DMS79 (cell line): ENCODE measurements at regions not wholly inside any gene's neighbourhood (a gene's known extent, or its start where the extent isn't known, plus 50 kb on each side); places are given as distances from the start of the nearest gene placed in this dataset.
"Not testable (repeated sequence)": the region's sequence is repeated elsewhere in the genome, so short reads cannot be mapped to it uniquely, and the experiment has no call there.

Source experiments
- DNase-seq: peaks from one replicate; lab custom pipeline; 2025; lab: John Stamatoyannopoulos, UW

DNA sequence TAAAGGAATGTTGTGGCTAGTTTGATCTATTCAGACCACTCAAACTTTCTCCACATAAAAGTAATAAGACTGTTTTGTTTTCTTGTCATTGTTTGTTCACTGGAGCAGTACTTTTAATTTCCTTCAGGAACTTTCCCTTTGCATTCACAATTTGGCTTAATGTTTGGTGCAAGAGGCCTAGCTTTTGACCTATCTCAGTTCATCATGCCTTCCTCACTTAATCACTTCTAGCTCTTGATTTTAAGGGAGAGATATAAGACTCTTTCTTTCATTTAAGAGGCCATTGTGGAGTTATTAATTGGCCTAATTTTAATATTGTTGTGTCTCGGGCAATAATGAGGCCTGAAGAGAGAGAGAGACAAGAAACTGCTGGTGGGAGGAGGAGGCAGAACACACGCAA is 371.7 kb upstream of the DEPDC1 start:
- DNase-seq, result no peak

DNA sequence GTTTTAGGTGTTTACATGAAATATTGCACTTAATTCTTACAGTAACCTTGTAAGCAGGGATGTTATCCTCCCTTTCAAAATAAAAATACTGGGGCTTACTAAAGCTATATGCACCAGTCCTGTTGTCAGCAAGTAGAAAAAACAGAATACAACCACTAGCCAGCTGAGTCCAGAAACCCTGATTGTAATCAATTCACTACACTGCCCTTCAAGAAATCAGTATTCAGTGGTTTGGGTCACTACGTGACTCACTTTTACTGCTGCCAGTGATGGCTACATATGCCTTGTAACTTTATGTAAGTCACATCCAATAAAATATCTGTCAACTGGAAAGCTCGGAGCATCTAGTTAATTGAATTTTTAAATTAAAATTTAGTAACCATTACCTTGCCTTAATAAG is 376.3 kb upstream of the DEPDC1 start:
- DNase-seq, result no peak

DNA sequence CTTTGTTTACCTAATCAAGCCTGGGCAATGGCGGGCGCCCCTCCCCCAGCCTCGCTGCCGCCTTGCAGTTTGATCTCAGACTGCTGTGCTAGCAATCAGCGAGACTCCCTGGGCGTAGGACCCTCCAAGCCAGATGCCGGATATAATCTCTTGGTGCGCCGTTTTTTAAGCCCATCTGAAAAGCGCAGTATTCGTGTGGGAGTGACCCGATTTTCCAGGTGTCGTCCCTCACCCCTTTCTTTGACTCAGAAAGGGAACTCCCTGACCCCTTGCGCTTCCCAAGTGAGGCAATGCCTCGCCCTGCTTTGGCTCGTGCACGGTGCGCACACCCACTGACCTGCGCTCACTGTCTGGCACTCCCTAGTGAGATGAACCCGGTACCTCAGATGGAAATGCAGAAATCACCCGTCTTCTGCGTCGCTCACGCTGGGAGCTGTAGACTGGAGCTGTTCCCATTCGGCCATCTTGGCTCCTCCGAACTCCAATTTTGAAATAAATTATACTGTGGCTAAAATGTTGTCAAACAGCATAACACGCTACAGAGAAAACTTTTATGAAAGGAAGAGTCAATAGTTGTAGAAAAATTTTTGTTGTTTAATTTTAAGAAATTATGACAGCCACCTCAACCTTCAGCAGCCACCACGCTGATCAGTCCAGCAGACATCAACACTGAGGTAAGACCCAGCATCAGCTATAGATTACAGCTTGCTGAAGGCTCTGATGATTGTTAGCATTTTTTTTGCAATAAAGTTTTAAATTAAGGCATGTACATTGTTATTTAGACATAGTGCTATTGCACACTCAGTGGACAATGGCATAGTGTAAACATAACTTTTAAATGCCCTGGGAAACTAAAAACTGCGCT is 384.7 kb upstream of the DEPDC1 start:
- not testable (repeated sequence) for DNase-seq

DNA sequence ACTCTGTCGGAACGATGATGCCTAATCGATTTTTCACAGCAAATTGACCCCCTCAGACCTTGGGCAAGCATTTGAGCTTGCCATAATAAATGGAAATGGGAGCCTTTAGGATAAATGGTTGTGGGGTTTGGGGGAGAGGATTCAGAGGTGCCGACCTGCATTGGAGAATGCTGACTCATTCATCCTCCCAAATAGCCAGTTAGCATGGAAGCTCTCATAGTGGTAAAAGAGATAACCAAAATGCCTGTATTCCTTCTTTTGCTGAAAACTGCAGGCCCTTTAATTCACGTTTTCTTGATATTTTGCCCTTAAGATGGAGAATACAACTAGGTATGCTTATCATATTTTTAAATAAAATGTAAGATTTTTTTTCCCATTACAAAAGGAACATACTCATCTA is 392.6 kb upstream of the DEPDC1 start:
- DNase-seq, result no peak

DNA sequence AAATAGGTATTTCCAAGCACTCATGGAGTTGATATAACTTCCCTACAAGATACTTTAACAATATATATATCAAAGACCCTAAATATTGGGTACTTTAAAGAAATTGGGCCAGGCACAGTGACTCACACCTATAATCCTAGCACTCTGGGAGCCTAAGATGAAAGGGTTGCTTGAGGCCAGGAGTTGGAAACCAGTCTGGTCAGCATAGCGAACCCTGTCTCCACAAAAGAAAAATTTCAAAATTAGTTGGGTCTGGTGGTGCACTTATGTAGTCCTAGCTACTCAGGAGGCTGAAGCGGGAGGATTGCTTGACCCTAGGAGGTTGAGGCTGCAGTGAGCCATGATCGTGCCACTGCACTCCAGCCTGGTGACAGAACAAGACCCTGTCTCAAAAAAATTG is 393.9 kb upstream of the DEPDC1 start:
- no peak for DNase-seq

DNA sequence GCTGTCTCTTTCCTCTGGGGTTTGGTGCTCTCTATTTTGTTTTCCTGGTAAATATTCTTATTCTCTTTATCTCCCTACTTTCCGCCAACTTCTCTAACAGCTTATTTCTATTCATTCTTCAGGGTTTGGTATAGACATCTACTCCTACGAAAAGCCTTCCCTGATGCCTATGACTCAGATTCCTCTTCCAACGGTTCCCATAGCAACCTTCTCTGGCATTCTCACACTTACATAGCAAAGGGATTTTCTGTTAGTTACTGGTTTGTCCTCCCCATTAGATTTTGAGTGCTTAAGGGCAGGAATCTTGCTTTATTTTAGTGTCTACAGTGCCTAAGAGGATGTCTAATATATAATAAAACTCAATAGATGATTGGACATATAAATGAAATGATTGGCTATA is 407.6 kb upstream of the DEPDC1 start:
- no peak for DNase-seq

DNA sequence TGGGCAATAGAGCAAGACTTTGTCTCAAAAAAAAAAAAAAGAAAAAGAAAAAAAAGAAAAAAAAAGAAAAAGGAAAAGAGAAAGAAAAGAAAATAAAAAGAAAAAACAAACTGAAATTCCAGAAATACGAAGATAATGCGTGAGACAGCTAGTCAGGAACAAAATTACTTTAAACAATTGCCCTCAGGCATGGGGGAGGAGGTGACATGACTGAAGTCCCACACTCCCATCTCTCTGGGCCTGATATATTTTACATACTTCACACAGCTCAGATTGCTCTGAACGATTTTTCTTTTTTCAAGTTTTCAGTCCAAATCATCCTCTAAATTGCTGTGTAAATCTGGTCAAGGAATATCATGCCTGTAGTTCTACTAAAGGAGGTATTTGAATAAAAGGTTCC is 409.5 kb upstream of the DEPDC1 start:
- no peak for DNase-seq

DNA sequence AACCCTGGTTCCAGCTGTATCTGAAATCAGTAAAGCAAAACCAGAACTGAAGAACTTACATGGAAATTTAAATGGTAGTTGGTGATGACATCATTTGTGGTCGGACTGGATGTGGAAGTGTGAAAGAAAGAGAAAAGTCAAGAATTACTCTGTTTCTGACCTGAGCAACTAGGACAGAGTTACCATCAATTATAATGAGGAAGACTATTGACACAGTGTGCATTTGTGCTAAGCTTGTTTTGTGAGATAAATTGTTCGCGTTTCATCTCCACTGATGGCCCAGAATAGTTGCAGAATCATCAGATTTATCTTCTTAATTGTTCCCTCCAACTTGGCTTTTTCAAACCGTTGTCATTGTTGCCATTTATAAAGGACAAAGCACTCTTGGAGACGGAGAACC is 410.6 kb upstream of the DEPDC1 start:
- no peak for DNase-seq

DNA sequence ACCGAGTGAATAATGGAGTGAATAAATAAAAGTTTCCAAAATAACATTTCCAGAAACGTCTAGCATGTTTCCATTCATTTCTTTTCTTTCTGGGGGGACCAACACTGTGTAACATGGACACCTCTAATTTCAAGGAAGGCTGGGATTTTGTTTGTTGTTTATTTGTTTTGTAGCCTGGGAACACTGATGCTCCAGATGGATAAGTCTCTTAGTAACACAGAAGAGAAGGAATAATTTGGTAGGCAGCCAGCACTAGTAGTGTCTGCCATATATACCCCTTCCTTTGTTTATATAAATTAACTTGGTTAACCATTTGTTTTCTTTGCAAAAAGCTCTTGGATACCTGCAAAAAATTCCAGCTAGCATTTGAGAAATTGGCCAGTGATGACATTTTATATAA is 411.4 kb upstream of the DEPDC1 start:
- no peak for DNase-seq

DNA sequence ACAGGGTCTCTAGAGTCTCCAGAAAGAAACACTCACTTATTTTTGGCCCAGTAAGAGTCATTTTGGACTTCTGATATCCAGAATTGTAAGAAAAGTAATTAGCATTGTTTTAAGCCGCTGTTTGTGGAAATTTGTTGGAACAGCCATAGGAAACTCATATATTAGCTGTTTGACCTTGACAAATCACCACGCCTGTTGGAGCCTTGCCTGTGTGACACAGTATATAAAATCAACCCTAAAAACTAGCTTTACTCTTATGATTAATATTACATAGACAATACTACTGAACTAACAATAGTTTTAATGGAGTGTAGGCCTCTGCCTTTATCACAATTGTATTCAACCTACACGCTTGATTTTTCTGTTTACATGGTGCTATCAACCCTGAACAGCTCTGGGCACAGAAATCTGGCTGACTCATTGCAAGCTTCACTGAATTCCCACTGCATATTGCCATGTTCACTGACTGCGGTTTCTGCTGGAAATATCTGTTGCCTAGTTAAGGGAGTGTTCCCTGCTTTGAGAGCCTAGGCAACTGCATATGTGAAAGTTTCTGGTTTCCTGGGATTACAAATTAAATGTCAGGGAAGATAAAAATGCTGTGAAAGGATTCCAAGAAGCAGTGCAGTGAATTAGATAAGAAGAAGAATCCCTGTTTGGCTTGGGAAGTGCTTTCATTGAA is 419.5 kb upstream of the DEPDC1 start:
- DNase-seq, result no peak

DNA sequence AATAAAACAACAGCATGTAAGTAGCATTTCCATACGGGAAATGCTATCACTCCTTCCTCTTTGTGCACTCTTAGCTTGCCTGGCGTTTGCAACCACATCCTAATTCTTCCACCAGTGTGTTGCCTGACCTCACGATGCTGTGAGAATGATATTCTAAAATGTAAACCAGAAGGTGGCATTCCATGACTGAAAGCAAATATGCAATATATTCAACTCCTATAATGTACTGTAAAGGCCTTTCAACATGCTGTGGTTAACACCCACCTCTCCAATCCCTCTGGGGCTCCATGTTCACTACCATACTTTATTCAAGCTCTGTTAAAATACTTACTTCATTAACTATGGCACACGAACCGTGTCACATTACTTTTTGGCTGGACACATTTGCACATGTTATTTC is 420.6 kb upstream of the DEPDC1 start:
- DNase-seq, result no peak

DNA sequence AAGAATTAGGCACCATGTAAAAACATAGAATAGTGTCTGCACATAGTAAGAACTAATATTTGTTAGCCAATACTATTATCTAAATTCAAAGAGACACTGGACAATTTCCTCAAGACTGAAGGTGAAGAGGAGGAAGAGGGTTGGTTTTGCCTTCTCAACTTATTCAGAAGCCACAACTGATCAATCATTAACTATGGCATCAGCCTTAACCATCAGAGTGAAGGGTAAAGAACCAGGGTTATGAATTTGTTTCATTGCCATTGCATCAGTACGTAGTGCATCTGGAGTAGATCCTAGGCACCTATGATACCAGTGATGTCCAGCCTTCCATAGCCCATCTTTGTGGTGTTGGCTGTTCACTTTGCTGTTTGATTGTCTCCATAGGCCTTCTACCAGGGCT is 421.7 kb upstream of the DEPDC1 start:
- no peak for DNase-seq

DNA sequence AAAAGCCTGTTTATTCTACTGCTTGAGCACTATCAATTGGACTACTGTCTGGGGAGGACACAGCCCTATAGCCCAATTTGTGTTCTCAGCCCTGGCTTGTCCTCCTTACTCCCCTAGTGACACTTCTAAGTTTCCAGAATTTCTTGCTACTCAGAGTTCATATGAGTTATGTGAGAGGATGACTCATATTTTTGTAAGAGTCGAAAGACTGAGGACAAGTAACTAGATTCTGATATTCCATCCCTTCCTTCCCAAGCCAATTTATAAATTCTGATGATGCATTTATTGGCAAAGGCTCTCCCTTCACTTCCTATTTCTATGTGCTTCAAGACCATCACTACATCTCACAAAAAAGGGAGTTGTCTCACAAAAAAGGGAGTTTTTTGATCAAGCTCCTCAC is 422.2 kb upstream of the DEPDC1 start:
- DNase-seq, result no peak

DNA sequence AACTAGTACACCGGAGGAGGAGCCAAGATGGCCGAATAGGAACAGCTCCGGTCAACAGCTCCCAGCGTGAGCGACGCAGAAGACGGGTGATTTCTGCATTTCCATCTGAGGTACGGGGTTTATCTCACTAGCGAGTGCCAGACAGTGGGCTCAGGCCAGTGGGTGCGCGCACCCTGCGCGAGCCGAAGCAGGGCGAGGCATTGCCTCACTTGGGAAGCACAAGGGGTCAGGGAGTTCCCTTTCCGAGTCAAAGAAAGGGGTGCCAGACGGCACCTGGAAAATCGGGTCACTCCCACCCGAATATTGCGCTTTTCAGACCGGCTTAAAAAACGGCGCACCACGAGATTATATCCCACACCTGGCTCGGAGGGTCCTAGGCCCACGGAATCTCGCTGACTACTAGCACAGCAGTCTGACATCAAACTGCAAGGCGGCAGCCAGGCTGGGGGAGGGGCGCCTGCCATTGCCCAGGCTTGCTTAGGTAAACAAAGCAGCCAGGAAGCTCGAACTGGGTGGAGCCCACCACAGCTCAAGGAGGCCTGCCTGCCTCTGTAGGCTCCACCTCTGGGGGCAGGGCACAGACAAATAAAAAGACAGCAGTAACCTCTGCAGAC is 426.7 kb upstream of the DEPDC1 start:
- not testable (repeated sequence) for DNase-seq

DNA sequence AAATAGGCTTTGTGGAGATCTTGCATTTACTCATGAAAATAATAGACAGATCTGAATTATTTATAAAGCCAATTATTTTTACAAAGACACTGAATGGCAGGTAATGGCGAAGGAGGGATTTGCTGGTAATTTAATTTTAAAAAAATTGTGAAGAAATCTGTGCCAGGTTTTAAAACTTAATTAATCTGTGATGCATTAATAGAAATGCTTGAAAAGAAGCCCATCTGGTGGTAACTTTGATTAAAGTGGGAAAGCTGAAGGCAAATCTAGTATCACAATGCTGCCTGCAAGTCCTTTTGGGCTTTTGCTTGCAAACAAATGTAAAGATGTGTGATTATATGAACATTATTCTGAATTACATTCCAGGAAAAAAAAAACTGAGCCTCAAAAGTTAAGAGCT is 433.2 kb upstream of the DEPDC1 start:
- DNase-seq, result no peak

DNA sequence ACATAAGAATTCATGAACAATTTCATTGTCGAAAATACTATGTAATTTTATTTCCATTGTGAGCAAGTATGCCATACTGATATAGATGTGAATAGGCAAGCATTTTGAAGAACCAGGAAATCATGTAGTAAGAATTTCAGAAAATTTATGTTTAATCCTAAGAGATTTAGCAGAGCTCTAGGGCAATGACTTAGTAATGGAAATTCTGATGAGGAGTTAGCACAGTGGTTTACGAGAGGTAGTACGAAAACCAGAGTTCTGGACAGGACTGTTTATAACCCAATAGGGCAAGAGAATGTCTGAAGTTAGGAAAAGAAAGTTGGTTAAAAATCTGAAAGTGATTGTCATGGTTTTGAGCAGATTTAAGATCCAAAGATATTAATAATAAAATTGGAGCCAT is 439.6 kb upstream of the DEPDC1 start:
- DNase-seq, result no peak

DNA sequence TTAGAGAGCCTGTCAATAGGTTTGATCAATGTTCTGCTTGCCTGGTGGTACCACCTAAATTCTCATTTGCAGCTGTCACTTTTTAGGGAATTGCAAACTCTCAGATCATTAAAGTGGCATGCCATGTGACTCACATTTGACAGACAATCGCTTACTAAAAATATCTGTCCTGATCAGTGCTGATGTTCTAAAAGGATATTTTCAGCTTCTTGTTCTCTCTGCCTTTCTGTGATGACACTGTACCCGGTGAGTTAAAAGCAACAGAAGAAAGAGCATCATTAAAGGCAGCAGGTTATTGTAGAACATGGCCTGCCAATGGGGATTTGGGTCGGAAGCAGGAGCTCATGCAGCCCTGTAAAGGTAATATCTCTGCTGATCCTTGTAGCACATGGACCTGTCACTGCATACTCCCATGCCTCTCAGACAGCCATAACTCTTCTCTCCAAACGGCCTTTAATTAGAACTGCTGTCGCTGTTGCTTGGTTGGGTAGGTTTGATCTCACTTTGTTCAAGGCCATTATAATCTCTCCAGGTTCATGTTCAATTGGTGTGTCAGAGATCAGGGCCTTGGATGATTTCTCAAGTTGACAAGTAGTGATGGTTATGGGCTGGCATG is 441.3 kb upstream of the DEPDC1 start:
- DNase-seq, result no peak

DNA sequence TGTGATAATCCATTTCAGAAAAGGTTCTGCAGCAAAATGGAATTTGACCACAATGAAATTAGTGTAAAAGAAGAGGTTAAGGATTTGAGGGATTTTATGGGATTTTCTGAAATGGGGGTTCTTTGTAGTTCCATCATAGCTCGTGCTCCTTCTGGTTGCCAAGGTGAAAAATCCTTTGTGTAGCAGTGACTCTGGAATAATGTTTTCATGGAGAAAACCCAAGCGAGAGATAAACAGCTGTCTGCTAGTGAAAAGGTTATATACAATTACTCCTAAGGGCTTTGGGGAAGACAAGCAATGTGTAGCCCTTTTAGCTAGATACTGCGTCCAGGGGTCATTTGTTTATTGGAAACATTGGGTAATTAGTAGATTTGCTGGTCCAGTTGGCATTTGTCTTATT is 453.2 kb upstream of the DEPDC1 start:
- DNase-seq, result no peak

DNA sequence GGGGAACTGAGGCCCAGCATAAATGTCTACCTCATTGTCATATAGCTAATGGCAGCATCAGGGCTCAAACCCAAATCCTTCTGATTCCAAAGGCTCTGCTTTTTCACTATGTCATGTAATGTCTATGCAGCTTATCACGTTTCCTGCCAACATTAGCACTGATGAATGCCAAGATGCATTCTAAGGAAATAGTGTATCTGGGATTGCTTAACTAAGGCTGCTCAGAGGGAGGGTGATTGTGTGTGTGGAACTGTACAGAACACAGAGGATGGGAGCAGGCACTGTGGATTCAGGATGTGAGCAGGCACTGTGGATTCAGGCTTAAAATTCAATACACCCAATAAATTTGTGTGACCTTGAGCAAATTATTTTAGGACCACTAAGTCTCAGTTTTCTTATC is 456.4 kb upstream of the DEPDC1 start:
- no peak for DNase-seq

DNA sequence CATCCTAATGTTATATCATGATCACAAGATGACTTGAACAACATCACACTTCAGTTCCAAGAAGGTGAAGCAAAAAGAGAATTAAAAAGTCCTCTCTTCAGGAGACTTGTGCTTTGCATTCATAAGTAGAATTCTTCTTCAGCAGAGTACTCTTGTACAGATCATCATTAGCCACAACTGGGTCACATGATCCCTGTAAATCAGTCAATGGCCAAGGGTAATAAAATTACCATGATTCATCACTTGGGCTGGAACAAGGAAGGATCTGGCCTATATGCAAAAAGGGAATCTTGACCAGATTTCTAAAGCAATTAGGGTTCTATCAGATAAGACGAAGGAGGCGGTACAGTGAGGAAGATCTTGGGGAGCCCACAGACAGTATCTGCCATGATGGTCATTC is 458.0 kb upstream of the DEPDC1 start:
- no peak for DNase-seq

DNA sequence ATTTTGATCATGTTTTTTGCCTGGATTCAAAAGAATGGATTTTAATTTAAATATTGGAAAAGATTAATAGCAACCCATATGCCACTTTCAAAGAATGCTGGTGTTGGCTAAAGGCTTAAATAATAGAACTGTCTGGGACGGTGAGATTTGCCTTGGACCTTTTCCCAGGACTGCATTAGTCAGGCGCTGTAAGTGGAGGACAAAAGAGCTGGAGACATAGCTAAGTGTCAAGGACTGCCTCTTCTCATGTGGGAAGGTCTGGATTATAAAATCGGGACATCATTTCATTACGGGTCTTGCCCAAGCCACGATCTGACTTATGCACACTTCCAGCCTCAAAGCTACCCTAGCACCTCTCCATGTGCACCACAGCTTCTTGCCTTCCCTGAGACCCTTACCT is 458.5 kb upstream of the DEPDC1 start:
- DNase-seq, result no peak

DNA sequence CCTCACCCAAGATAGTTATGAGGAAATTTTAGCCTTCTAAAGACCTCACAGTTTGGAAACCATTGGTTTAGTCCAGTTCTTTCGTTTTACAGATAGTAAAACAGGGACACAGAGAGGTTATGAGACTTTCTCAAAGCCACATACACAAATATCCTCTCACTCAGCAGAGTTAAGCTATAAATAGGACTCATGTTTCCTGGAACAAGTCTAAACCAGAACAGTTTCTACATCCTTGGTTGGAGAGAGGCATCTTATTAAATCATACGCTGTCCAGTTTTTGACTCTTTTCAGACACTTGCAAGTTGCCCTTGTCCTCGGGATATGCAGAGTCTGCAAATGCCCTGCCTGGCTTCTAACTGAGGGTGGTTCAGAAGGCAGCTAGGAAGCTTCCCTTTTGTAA is 462.1 kb upstream of the DEPDC1 start:
- DNase-seq, result no peak

DNA sequence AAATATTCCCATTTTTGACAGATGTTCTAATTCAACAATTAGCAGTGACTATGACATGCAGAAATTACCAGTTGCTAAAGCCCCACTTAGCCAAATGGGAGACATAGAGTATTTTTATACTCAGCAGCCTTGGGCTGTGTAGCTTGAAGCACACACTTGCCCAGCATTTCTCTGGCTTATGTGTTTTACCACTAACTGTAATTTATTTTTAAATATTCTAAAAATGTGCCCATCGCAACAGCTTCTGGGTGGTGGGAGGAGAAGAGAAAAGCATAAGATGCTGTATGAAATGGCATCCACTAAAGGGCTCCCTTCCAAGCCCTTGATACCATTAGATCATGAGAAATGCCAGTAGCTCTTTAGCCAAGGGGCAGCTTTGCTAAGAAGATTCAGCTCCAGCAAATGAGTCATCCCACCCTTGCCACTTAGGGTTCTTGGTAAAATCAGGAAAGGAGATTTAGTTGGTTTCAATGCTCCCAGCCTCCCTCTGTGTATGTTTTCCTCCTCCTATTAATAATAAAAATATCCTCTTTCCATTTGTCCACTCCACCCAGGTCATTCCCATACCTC is 462.7 kb upstream of the DEPDC1 start:
- DNase-seq, result no peak
